ENCODE measurements at regions not wholly inside any gene's neighbourhood (a gene's known extent, or its start where the extent isn't known, plus 50 kb on each side); places are given as distances from the start of the nearest gene placed in this dataset.

- DNase-seq (no peak), ATAC-seq (ENCODE audit: low read depth) (no peak)
- H3K27ac Mint-ChIP-seq, result no peak overlapping the region
- no peak overlapping the region for H3K4me3 Mint-ChIP-seq
- H3K27me3 Mint-ChIP-seq, result peaks cover 3% of the 10 kb centered on the region
- POLR2A ChIA-PET, result no interaction called here
- no peaks in the 10 kb centered on the region for H3K36me3 Mint-ChIP-seq
- no peaks in the 10 kb centered on the region for H3K9me3 Mint-ChIP-seq
- peaks cover 2% of the 10 kb centered on the region for H3K4me1 Mint-ChIP-seq
These were observed 202.5 kb upstream of the GMDS start for GRCh38 chr6:2447931-2448330.

- Mint-ChIP-seq H3K9me3 (no peaks in the 10 kb centered on the region), H3K27me3 (peaks cover 3% of the 10 kb centered on the region), H3K27ac (no peak overlapping the region), H3K4me3 (no peak overlapping the region), H3K4me1 (peaks cover 2% of the 10 kb centered on the region), H3K36me3 (no peaks in the 10 kb centered on the region)
- POLR2A ChIA-PET, result no interaction called here
- no peak for DNase-seq
- ATAC-seq (ENCODE audit: low read depth), result no peak
These were observed 202.0 kb upstream of the GMDS start for GRCh38 chr6:2447318-2447920.

GRCh38 chr6:2441601-2442475, 196.4 kb upstream of the GMDS start:
- H3K4me3 Mint-ChIP-seq, result no peak overlapping the region
- ATAC-seq (ENCODE audit: low read depth), result no peak

GRCh38 chr6:2440516-2440915, 195.1 kb upstream of the GMDS start:
- no peak overlapping the region for H3K27ac Mint-ChIP-seq
- H3K4me1 Mint-ChIP-seq, result no peaks in the 10 kb centered on the region
- ATAC-seq (ENCODE audit: low read depth) (no peak), DNase-seq (no peak)
- POLR2A ChIA-PET, result no interaction called here
- H3K9me3 Mint-ChIP-seq, result no peaks in the 10 kb centered on the region
- H3K27me3 Mint-ChIP-seq, result peaks cover 2% of the 10 kb centered on the region
- no peak overlapping the region for H3K4me3 Mint-ChIP-seq
- no peaks in the 10 kb centered on the region for H3K36me3 Mint-ChIP-seq

More at GRCh38 chr6:2441601-2442475, 196.4 kb upstream of the GMDS start:
- H3K27me3 Mint-ChIP-seq, result peaks cover 2% of the 10 kb centered on the region
- no peak for DNase-seq
- H3K27ac Mint-ChIP-seq, result no peak overlapping the region
- POLR2A ChIA-PET, result no interaction called here
- H3K9me3 Mint-ChIP-seq, result no peaks in the 10 kb centered on the region
- no peaks in the 10 kb centered on the region for H3K4me1 Mint-ChIP-seq
- no peaks in the 10 kb centered on the region for H3K36me3 Mint-ChIP-seq

GRCh38 chr6:2439632-2440031, 194.2 kb upstream of the GMDS start:
- ATAC-seq (ENCODE audit: low read depth) (no peak), DNase-seq (no peak)
- Mint-ChIP-seq H3K36me3 (no peaks in the 10 kb centered on the region), H3K4me3 (no peak overlapping the region), H3K9me3 (no peaks in the 10 kb centered on the region), H3K27me3 (peaks cover 2% of the 10 kb centered on the region), H3K4me1 (no peaks in the 10 kb centered on the region), H3K27ac (no peak overlapping the region)
- POLR2A ChIA-PET, result no interaction called here

GRCh38 chr6:2439082-2439481, 193.7 kb upstream of the GMDS start:
- Mint-ChIP-seq H3K36me3 (no peaks in the 10 kb centered on the region), H3K9me3 (no peaks in the 10 kb centered on the region), H3K4me1 (no peaks in the 10 kb centered on the region), H3K4me3 (no peak overlapping the region), H3K27me3 (peaks cover 2% of the 10 kb centered on the region), H3K27ac (no peak overlapping the region)
- ATAC-seq (ENCODE audit: low read depth) (no peak), DNase-seq (no peak)
- POLR2A ChIA-PET, result no interaction called here

- H3K27ac Mint-ChIP-seq, result no peak overlapping the region
- POLR2A ChIA-PET, result interaction anchor here (0.6 kb wide), 1 partner anchor 262 kb away, joined by 3 read pairs; no protein-coding TSS in a partner anchor
These were observed 191.2 kb upstream of the GMDS start for GRCh38 chr6:2436410-2437154.

GRCh38 chr6:2435323-2435722, 189.9 kb upstream of the GMDS start:
- no peak overlapping the region for H3K4me3 Mint-ChIP-seq

More at GRCh38 chr6:2436410-2437154, 191.2 kb upstream of the GMDS start:
- no peak overlapping the region for H3K4me3 Mint-ChIP-seq
- ATAC-seq (ENCODE audit: low read depth) (no peak), DNase-seq (no peak)
- no peaks in the 10 kb centered on the region for H3K9me3 Mint-ChIP-seq
- no peaks in the 10 kb centered on the region for H3K36me3 Mint-ChIP-seq
- H3K27me3 Mint-ChIP-seq, result peaks cover 2% of the 10 kb centered on the region
- H3K4me1 Mint-ChIP-seq, result no peaks in the 10 kb centered on the region

GRCh38 chr6:2434912-2435311, 189.5 kb upstream of the GMDS start:
- ATAC-seq (ENCODE audit: low read depth) (no peak), DNase-seq (no peak)
- no peaks in the 10 kb centered on the region for H3K9me3 Mint-ChIP-seq
- no peak overlapping the region for H3K27ac Mint-ChIP-seq
- H3K27me3 Mint-ChIP-seq, result peaks cover 2% of the 10 kb centered on the region
- H3K4me3 Mint-ChIP-seq, result no peak overlapping the region
- no peaks in the 10 kb centered on the region for H3K36me3 Mint-ChIP-seq
- H3K4me1 Mint-ChIP-seq, result no peaks in the 10 kb centered on the region
- POLR2A ChIA-PET, result no interaction called here

More at GRCh38 chr6:2435323-2435722, 189.9 kb upstream of the GMDS start:
- Mint-ChIP-seq H3K36me3 (no peaks in the 10 kb centered on the region), H3K9me3 (no peaks in the 10 kb centered on the region), H3K27ac (no peak overlapping the region), H3K27me3 (peaks cover 2% of the 10 kb centered on the region), H3K4me1 (no peaks in the 10 kb centered on the region)
- POLR2A ChIA-PET, result no interaction called here
- no peak for DNase-seq
- no peak for ATAC-seq (ENCODE audit: low read depth)

GRCh38 chr6:2434116-2434515, 188.7 kb upstream of the GMDS start:
- no peaks in the 10 kb centered on the region for H3K9me3 Mint-ChIP-seq
- DNase-seq (no peak), ATAC-seq (ENCODE audit: low read depth) (no peak)
- no peak overlapping the region for H3K4me3 Mint-ChIP-seq
- H3K36me3 Mint-ChIP-seq, result no peaks in the 10 kb centered on the region
- no peaks in the 10 kb centered on the region for H3K4me1 Mint-ChIP-seq
- no peak overlapping the region for H3K27ac Mint-ChIP-seq
- POLR2A ChIA-PET, result no interaction called here
- no peaks in the 10 kb centered on the region for H3K27me3 Mint-ChIP-seq

- Mint-ChIP-seq H3K27ac (no peak overlapping the region), H3K4me1 (no peaks in the 10 kb centered on the region), H3K27me3 (no peaks in the 10 kb centered on the region), H3K36me3 (no peaks in the 10 kb centered on the region), H3K9me3 (no peaks in the 10 kb centered on the region), H3K4me3 (no peak overlapping the region)
- ATAC-seq (ENCODE audit: low read depth), result no peak
- DNase-seq, result no peak
- POLR2A ChIA-PET, result no interaction called here
These were observed 188.3 kb upstream of the GMDS start for GRCh38 chr6:2433711-2434110.

GRCh38 chr6:2433266-2433665, 187.9 kb upstream of the GMDS start:
- Mint-ChIP-seq H3K36me3 (no peaks in the 10 kb centered on the region), H3K27me3 (no peaks in the 10 kb centered on the region), H3K4me1 (no peaks in the 10 kb centered on the region), H3K9me3 (no peaks in the 10 kb centered on the region), H3K27ac (no peak overlapping the region), H3K4me3 (no peak overlapping the region)
- DNase-seq (no peak), ATAC-seq (ENCODE audit: low read depth) (no peak)
- POLR2A ChIA-PET, result no interaction called here

- POLR2A ChIA-PET, result no interaction called here
- no peak for DNase-seq
- no peak for ATAC-seq (ENCODE audit: low read depth)
- H3K27me3 Mint-ChIP-seq, result no peaks in the 10 kb centered on the region
- H3K4me1 Mint-ChIP-seq, result no peaks in the 10 kb centered on the region
- H3K9me3 Mint-ChIP-seq, result no peaks in the 10 kb centered on the region
- H3K36me3 Mint-ChIP-seq, result no peaks in the 10 kb centered on the region
- no peak overlapping the region for H3K27ac Mint-ChIP-seq
- H3K4me3 Mint-ChIP-seq, result no peak overlapping the region
These were observed 186.9 kb upstream of the GMDS start for GRCh38 chr6:2432292-2432691.

GRCh38 chr6:2430612-2431011, 185.2 kb upstream of the GMDS start:
- ATAC-seq (ENCODE audit: low read depth), result no peak
- no peak for DNase-seq
- no peaks in the 10 kb centered on the region for H3K36me3 Mint-ChIP-seq
- H3K4me1 Mint-ChIP-seq, result no peaks in the 10 kb centered on the region
- H3K4me3 Mint-ChIP-seq, result no peak overlapping the region
- POLR2A ChIA-PET, result no interaction called here
- no peak overlapping the region for H3K27ac Mint-ChIP-seq
- H3K9me3 Mint-ChIP-seq, result no peaks in the 10 kb centered on the region
- H3K27me3 Mint-ChIP-seq, result no peaks in the 10 kb centered on the region
